Adrenal gland (tissue), 5 donors: ENCODE measurements at regions not wholly inside any gene's neighbourhood (a gene's known extent, or its start where the extent isn't known, plus 50 kb on each side); places are given as distances from the start of the nearest gene placed in this dataset.

Experiments
- POLR2A ChIP-seq, 2 donors: fragments of 450-650 bp; IDR thresholded peaks; one replicate each; pipeline ENCODE4 v1.6.1; 2017; ENCODE audit warnings: antibody characterized with exemption in 2 of 2, mild to moderate bottlenecking in 2 of 2, moderate library complexity in 1 of 2
- TF ChIP-seq, protein P1 (sequence below), 6 experiments: fragments of 450-650 bp in 4 of 6; fragments of 200-600 bp in 2 of 6; sonication (generic) in 1 of 6; IDR thresholded peaks; 1 replicate in 5 of 6; 2 replicates in 1 of 6; pipeline versions ENCODE4 v1.5.1 to v1.8.0; 2016 to 2021; ENCODE audit warnings: antibody characterized with exemption in 6 of 6, mild to moderate bottlenecking in 2 of 6, moderate library complexity in 1 of 6
- donor health status: DM: no; HTN: no; CAD: no.

DNA sequence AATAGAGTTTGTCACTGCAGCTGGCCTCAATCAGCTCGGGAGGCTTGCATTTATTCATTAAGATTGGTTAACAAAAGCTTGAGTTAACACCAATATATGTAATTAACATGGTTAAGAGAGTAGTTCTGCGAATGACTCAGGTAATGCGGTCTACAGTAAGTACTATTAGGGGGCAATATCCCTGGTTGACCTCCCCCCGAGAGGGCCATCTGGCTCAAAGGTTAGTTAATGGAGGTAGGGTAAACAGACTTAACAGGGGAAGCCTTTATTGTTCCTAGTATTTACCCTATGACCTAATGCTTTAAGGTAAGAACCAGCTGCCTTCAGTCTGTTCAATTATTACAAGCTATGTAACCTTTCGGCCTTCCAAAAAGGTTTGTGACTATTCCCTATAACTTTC is 403.3 kb upstream of the SGO1 start:
- TF ChIP-seq POLR2A (IDR thresholded peaks at IDR 0.05): no peak
- TF ChIP-seq, protein P1, sequence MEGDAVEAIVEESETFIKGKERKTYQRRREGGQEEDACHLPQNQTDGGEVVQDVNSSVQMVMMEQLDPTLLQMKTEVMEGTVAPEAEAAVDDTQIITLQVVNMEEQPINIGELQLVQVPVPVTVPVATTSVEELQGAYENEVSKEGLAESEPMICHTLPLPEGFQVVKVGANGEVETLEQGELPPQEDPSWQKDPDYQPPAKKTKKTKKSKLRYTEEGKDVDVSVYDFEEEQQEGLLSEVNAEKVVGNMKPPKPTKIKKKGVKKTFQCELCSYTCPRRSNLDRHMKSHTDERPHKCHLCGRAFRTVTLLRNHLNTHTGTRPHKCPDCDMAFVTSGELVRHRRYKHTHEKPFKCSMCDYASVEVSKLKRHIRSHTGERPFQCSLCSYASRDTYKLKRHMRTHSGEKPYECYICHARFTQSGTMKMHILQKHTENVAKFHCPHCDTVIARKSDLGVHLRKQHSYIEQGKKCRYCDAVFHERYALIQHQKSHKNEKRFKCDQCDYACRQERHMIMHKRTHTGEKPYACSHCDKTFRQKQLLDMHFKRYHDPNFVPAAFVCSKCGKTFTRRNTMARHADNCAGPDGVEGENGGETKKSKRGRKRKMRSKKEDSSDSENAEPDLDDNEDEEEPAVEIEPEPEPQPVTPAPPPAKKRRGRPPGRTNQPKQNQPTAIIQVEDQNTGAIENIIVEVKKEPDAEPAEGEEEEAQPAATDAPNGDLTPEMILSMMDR (IDR thresholded peaks at IDR 0.05): no peak
